Activated CD4-positive, alpha-beta T cell treated with anti-CD3 and anti-CD28 coated beads, Interleukin-2, Interleukin-6, amounts not matched to agents 100 ng/mL and 50 ng/mL, durations not matched to agents 16 hours and 8 hours (primary cell): ENCODE measurements at regions not wholly inside any gene's neighbourhood (a gene's known extent, or its start where the extent isn't known, plus 50 kb on each side); places are given as distances from the start of the nearest gene placed in this dataset.
"Not testable (repeated sequence)": the region's sequence is repeated elsewhere in the genome, so short reads cannot be mapped to it uniquely, and the experiment has no call there.

Experiments used
- DNase-seq: peaks from one replicate; pipeline ENCODE4 v3.0.0-alpha.2; 2020

DNA sequence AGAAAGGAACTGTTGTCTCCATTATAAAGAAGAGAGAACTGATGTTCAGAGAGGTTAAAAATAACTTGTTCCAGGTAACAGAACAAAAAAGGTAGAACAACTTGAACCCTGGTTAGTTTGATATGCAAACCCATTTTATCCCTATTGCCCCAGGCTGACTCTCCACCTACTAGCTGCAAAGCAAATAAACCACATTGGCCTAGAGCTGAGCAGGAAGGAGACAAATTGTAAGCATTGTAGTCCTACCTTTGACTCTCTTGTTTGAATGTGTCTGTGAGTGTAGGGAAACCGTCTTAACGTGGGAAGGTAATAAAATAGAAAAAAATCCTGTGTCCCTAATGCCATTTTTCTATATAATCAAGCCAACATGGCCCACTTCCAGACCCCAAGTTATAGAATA is 126.4 kb downstream of the CCER1 start:
- DNase-seq, result no peak

DNA sequence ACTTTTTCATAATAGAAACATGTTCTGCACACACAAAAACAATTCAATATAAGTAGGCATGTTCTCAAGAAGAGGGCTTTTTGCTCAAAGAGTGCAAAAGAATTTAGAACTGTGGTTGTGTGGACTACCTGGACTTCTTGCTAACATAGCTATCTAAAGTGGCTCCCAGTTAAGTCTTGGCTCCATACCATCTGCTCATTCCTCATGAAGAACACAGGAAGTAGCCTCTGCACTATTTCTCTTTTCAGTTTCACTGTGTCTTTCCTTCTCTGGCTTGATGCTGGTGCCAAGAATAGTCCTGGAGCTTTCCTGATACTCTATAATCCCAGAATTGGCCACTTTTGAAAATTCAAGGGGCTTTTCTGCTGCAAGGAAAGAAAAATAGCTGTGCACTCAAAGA is 127.4 kb downstream of the CCER1 start:
- DNase-seq, result no peak

DNA sequence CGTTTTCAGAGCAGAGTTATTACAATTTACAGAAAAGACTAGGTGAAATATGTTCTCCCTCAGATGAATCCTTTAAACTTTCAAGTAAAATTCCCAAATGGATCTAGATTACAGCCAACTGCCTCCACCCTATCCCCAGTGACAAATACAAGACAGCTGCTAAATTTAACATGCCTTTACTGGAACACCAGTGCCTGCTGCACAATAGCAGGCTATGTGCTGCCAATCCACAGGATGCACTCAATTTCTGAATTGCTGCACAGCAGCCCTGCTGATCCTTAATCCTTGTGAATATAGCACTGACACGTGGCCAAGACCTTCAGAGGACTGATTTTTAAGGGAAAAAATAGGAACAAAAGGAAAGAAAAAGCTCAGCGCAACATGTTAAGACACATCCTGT is 128.9 kb downstream of the CCER1 start:
- DNase-seq, result no peak

DNA sequence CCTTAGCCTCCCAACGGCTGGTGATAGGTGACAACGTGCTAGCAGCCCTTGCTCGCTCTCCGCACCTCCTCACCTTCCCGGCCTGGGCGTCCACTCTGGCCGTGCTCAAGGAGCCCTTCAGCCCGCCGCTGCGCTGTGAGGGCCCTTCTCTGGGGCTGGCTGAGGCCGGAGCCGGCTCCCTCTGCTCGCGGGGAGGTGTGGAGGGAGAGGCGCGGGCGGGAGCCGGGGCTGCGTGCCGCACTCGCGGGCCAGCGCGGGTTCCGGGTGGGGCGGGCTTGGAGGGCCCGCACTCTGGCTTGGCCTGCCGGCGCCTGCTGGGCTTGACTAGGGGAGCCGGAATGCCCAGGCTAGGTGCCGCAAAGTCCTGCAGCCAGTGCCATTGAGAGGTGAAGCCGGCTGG is 131.1 kb downstream of the CCER1 start:
- no peak for DNase-seq

DNA sequence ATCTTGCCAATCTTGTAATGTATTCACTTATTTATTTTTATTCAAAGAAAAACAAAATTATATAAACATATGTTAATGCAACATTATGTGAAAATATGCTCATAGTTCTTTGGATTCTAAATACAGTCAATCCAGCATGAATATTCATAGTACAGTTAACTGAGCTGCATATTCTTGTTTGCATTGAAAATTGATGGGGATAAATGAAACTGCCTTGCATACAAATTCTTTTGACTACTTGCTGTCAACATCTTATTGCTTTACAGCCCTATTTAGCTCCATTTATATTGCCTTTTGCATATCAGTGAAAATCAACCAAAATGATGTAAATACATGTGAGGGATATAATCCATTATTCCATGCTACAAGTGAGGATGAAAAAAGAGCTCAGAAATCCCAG is 135.3 kb downstream of the CCER1 start:
- no peak for DNase-seq

DNA sequence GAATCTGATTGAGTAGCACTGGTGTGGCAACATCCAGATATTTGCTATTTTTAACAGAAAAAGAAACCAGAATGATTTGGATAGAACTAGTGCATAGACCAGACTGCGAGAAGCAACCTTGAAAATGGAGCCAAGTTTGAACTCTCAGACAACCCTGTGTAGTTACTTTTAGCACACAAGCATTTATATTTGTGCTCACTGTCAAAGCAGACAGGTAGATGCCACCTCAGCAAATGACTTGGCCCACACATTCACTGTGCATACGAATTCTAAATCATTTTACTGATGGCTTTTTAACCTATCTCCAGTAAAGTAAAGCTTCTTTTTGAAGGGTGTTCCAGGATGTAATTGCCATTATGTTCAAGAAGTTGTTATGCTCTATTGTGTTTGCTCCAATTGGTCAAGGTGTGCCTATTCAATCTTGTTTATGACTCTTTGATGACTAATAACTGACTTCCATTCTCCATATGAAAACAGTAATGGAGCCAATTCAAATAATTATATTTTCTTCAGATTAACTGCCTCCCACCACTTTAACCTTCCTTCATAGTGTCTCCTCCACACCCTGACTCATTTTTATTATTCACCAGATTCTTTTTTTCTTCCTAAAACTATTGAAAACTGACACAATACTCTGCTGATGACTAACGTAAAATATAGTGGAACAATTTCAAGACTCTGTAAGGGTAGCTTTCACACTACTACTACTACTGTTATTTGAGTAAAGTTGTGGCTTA is 138.5 kb downstream of the CCER1 start:
- DNase-seq, result no peak

DNA sequence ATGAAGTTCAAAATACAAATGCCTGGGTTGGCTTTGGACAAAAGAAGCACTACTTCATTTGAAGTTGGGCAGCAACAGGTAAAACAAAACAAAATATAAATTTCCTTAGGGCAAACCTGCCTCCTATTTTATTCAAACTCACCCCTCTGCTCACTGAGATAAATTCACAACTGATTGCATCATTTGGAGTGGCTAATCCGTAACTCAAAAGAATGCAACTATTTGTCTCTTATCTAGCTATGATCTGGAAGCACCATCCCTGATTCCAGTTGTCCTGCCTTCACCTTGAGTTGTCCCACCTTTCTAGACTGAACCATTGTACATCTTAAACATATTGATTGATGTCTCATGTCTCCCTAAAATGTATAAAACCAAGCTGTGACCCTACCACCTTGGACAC is 145.0 kb downstream of the CCER1 start:
- no peak for DNase-seq

DNA sequence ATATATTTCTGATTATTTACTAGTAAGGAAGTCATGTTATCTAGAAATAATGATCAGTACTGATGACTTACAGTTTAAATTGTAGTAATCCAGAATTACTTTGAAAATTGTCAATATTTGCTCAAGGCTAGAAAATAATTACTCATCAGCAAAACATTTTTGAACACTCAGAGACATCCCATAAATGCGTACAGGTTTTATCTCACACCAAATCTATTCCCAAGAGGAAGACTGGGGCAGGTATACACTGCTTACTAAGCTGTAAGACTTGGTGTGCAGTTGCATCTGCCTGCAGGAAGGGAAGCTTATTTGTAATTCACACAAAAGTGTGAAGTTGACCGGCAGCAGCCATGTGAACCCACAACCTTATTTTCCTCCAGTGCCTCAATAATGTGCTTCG is 146.4 kb downstream of the CCER1 start:
- DNase-seq, result no peak

DNA sequence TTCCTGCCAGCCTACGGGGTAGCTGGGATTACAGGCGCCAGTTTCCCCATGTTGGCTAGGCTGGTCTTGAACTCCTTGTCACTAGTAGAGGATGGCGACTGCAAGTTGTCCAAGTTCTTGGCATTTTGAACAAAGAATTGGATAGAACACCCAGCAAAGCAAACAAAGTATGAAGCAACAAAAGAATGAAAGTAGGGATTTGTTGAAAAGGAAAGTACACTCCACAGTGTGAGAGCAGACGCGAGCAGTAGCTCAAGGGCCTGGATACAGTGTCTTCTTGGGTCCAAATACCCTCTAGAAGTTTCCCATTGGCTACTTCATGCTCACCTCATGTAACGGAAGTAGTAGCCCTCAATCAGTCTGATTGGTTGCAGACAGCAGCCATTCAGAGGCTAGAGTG is 152.2 kb downstream of the CCER1 start:
- DNase-seq, result no peak

DNA sequence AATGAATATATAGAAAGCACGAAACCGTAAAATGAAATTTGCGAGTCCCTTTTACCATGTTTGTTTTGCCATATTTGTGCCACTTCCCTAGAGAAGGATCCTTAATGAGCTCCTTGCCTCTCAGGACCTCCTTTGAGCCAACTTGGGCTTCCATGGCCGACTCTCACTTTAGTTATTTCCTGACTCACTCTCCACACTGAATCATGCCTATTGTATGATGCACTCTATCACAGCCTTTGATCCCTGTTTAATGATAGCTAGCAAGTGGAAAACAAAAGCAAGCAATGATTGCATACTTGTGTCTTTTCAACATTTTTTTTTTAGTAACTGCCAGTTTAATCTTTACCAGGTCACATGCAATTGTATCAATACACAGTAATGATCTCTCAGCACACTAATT is 153.2 kb downstream of the CCER1 start:
- DNase-seq, result no peak

DNA sequence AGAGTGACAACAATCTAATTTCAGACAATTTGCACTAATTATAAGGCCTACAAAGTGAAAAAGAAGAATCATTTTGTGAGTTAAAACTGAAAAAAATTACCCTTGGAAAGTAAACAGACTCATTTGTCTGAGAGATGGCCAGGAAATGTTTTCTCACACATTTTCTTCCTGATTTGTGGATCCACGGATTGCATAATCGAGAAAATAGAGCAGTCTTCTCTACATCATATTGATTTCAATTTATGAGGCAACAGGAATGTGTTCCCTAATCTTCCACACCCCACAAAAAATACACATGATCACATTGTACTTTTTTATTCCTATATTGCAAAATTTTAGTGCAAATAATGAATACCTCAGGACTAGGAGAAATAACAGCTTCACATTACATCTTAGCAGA is 160.8 kb downstream of the CCER1 start:
- no peak for DNase-seq

DNA sequence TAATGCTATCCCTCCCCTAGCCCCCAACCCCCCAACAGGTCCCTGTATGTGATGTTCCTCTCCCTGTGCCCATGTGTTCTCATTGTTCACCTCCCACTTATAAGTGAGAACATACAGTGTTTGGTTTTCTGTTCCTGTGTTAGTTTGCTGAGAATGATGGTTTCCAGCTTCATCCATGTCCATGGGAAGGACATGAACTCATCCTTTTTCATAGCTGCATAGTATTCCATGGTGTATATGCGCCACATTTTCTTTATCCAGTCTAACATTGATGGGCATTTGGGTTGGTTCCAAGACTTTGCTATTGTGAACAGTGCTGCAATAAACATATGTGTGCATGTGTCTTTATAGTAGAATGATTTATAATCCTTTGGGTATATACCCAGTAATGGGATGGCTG is 162.3 kb downstream of the CCER1 start:
- not testable (repeated sequence) for DNase-seq

DNA sequence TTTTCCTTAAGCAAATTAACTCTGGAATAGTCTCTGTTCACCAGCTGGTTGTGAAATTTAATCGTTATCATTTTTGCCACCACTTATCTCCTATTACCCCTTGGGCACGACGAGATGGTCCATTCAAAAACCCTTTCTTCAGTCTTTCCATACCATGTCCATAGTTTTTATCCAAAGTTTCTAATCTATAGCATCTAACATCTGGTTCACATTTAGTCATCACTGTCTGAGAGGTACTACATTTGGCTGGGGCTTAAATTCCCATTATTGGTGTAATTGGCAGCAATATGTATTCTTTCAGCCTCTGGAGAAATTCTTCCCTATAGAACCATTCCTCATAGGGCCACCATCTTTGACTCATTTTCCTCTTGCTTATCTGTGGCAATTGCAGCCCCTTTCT is 163.5 kb downstream of the CCER1 start:
- DNase-seq, result no peak

DNA sequence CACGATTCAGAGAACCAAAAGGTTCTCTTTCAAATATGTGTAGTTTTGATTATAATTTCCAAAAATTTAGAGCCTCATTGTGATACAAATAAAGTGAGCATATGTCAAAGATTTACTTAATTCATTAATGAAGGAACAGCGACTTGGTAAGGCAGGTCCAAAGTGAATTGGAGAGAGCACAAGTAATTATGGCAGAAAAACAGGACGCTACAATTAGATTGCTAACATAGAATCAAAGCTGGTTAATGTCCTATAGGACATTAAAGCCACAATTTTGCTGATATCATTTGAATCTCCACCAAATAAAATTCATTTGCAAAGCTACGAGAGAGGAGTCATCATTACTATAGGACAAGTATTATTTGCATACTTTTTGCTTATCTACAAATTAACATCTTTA is 164.2 kb downstream of the CCER1 start:
- no peak for DNase-seq

DNA sequence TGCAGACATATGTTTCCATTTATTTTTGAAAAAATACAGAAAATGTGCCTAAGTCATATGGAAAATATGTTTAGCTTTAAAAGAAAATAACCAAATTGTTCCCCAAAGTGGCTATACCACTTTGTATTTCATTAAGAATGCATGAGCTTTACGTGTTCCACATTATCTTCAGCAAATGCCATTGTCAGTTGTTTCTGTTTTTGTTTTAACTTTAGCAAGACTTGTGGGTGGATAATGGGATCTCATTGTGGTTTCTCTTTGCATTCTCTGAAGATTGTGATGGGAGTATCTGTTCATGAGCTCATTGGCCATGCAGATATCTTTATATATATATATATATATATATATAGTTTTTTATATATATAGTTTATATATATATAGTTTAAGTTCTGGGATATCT is 181.5 kb downstream of the CCER1 start:
- no peak for DNase-seq

DNA sequence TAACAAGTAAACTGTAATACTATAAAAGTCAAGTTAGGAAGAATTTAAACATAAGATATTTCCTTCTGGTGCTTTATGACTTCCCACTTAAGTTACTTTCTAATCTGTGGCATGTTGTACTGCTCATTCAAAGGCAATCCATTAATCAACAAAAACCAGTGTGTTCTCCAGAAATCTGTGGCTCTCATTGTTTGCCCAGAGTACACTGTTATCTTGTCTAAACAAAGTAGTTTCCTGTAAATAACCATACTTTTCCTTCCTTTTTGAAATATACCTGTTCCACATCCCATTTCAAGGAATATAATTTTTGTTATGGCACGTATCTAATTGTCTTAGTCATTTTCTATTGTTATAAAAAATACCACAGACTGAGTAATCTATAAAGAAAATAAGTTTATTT is 184.1 kb downstream of the CCER1 start:
- no peak for DNase-seq

DNA sequence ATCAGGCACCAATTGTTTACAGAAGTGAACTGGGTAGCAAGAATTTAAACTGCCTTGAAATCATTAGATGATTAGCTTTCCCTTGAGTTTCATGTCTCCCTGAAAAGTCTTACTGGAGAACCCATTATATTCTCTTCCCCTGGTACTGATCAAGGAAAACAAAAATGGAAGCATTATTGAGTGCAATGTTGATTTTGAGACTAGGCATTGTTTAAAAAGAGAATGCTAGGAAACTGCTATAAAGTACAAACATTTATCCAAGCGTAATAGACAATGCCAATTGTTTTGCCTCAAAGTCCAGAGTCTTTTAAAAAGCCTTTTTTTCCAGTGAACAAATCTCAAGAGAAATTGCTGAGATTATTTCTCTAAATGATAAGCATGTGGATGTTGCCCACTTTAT is 197.0 kb downstream of the CCER1 start:
- DNase-seq, result no peak

DNA sequence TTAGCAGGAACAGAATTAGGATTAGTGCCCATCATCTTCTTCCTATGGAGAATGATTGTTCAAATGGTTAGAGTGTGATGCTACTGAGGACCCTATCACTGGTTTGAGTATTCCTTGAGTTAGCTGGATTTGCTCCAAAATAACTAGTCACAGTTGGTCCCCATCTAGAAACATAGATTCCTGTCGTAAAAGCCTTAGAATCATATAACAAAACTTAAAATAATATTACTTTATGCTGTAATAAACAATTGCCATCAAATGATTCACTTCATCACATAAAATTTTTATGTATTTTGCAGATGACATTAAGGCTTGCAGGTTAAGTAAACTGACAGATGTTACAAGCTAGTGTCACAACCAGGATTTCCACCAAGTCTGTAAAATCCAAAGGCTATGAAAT is 209.8 kb downstream of the CCER1 start:
- no peak for DNase-seq

DNA sequence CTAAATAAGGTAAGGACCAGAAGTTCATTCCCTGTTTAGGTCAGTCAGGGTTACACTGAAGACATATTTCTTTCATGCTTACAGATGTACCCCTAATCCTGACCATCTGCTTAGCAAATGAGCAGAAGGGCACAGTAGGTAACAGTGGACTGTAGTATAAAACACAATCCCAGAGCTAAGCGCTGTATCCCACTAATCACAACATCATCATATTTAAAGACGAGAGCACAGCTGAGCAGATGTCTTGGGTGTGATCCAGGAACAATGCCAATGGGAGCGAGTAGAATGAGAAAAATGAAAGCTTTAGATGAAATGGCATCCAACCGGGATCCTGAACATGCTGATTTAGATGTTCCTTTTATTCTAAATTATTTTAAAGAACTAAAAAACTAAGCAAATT is 213.4 kb downstream of the CCER1 start:
- DNase-seq, result no peak

DNA sequence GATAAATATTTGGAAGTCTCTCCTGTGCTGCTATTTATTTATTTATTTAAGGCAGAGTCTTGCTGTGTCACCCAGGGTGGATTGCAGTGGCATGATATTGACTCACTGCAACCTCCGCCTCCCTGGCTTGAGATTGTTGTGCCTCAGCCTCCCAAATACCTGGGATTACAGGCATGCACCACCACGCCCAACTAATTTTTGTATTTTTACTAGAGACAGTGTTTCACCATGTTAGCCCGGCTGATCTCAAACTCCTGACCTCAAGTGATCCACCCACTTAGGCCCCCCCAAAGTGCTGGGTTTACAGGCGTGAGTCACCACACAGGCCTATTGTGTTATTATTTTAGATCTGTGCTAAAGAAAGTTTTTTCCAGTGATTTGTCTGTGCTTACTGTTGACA is 225.2 kb downstream of the CCER1 start:
- no peak for DNase-seq

DNA sequence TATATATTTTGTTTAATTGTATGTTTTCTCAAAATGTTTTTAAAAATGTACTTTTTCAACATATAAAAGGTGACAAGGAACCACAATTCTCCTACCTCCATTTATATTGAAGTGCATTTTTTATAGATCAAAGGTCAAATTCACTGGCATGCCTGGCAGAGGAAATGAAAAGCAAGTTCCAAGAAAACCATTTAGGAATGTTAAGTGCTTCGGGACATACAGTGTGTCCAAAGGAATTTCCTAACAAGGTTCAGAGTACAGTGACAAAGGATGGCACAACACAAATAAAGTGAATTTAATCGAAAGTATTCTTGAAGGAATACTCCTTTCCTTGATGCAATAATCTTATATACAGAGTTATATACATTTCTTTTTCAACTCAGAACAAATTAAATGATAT is 242.3 kb downstream of the CCER1 start:
- DNase-seq, result no peak

DNA sequence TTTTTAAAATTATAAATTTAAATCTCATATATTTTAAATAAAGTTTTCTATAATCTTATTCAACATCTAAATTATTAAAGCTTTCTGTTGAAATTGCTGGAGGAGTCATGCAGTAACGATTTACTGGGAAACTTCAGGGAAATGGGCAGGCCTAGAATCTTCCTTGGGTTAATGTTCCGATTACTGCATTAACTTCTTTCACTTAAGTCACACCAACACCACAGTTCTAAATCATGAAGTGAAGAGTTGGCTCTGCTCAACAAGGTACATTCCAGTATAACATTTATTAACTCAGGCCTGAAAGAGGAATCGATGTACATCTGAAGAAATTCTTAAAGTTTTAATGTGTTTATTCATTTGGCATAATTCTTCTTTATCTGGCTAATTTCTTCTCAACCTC is 244.3 kb downstream of the CCER1 start:
- DNase-seq, result no peak

DNA sequence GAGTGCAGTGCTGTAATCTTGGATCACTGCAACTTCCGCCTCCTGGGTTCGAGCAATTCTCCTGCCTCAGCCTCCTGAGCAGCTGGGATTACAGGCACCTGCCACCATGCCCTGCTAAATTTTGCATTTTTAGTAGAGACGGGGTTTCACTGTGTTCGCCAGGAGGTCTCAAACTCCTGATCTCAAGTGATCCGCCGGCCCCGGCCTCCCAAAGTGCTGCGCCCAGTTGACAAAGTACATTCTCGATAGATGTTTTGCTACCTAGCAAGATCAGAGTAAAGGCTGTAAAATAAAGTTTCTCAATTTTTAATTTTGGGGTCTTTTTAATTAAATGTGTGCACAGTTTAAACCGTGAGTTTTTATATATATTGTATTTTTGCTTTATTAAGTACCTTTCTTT is 248.9 kb downstream of the CCER1 start:
- no peak for DNase-seq

DNA sequence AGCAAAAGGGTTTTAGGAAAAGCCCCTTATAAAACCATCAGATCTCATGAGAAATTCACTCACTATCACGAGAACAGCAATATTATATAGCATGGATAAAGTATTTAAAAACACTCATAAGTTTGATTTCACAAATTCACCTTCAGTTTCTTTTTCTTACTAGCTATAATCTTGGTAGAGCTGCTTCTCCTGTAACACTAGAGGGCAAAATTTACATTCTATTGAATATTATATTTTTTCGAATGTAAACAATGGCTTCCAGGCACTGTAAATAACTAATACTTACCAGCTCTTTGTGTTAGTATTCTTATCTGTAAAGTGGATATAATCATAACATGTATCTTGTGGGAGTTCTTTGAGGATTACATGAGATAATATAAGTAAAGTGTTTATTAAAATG is 259.6 kb downstream of the CCER1 start:
- no peak for DNase-seq

DNA sequence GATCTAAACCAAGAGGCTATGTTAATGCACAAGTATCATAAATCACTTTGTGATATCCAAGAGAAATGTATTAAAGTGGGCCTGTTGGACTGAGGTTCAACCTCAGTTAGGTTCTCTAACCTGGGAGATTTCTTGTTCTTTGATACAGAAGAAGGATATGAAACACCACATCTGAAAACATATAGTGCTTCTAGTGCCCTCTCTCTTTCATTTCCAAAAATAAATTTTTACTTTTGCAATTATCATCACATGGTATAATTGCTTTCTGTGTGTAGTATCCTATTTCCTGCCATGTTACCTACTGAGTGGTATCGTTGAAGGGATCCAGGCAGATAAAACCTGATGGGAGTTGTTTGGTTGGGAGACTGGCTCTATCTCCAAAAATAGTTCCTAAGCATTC is 264.9 kb downstream of the CCER1 start:
- no peak for DNase-seq

DNA sequence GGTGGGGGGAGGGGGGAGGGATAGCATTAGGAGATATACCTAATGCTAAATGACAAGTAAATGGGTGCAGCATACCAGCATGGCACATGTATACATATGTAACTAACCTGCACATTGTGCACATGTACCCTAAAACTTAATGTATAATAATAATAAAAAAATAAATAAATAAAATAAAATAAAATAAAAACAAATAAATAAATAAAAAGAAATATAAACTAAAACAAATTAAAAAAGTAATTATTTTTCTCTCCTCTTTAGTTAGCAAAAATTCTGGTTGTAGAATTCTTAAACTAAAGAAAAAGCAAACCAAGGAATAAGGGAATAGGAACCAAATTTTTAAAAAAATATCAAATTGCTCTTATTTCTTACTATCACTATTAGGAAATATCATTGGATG is 267.3 kb downstream of the CCER1 start:
- not testable (repeated sequence) for DNase-seq
